Trophoblast cell (in vitro differentiated cells and primary cell): ENCODE measurements at regions not wholly inside any gene's neighbourhood (a gene's known extent, or its start where the extent isn't known, plus 50 kb on each side); places are given as distances from the start of the nearest gene placed in this dataset.
"Not testable (repeated sequence)": the region's sequence is repeated elsewhere in the genome, so short reads cannot be mapped to it uniquely, and the experiment has no call there.

Experiments
- DNase-seq, 2 donors: peaks; one replicate each; pipeline ENCODE4 v3.0.0-alpha.2; 2016
- H2AFZ ChIP-seq: 2 replicates; pipeline ENCODE4 v1.6.1; 2013; ENCODE audit warnings: low read length, moderate library complexity, mild to moderate bottlenecking; ENCODE audit not compliant: insufficient read depth, poor library complexity
- H2AK5ac ChIP-seq: 2 replicates; pipeline ENCODE4 v1.6.1; 2013; ENCODE audit warnings: mild to moderate bottlenecking, low read length
- H2BK120ac ChIP-seq: 2 replicates; pipeline ENCODE4 v1.6.1; 2013; ENCODE audit warnings: low read length, mild to moderate bottlenecking, moderate library complexity; ENCODE audit not compliant: insufficient read depth, poor library complexity
- H2BK12ac ChIP-seq: 2 replicates; pipeline ENCODE4 v1.6.1; 2013; ENCODE audit warnings: mild to moderate bottlenecking, low read length, moderate library complexity
- H2BK5ac ChIP-seq: 2 replicates; pipeline ENCODE4 v1.6.1; 2013; ENCODE audit warnings: low read length, low read depth, moderate library complexity, mild to moderate bottlenecking; ENCODE audit not compliant: poor library complexity
- H3K14ac ChIP-seq: 2 replicates; pipeline ENCODE4 v1.6.1; 2013; ENCODE audit warnings: mild to moderate bottlenecking, low read length
- H3K18ac ChIP-seq: 2 replicates; pipeline ENCODE4 v1.6.1; 2013; ENCODE audit warnings: mild to moderate bottlenecking, low read length
- H3K23ac ChIP-seq: 2 replicates; pipeline ENCODE4 v1.6.1; 2013; ENCODE audit warnings: low read length
- H3K27ac ChIP-seq: 2 replicates; pipeline ENCODE4 v1.5.1; 2013; ENCODE audit warnings: low read depth, mild to moderate bottlenecking, inconsistent platforms, low read length, moderate library complexity
- H3K27me3 ChIP-seq: 2 replicates; pipeline ENCODE4 v1.6.1; 2013; ENCODE audit warnings: inconsistent platforms, mild to moderate bottlenecking, low read length, moderate library complexity; ENCODE audit not compliant: insufficient read depth
- H3K36me3 ChIP-seq, 2 experiments: 1 replicate in 1 of 2; 2 replicates in 1 of 2; pipeline ENCODE4 v1.6.1; 2013; ENCODE audit warnings: low read length in 2 of 2, mild to moderate bottlenecking in 2 of 2, moderate library complexity in 1 of 2; ENCODE audit not compliant: insufficient read depth in 2 of 2, control insufficient read depth in 1 of 2
- H3K4ac ChIP-seq: 2 replicates; pipeline ENCODE4 v1.6.1; 2013; ENCODE audit warnings: low read depth, mild to moderate bottlenecking, low read length, moderate library complexity
- H3K4me1 ChIP-seq, 2 experiments: 1 replicate in 1 of 2; 2 replicates in 1 of 2; pipeline ENCODE4 v1.6.1; 2013; ENCODE audit warnings: low read length in 2 of 2, mild to moderate bottlenecking in 2 of 2, moderate library complexity in 1 of 2; ENCODE audit not compliant: insufficient read depth in 2 of 2, control insufficient read depth in 1 of 2
- H3K4me2 ChIP-seq: 2 replicates; pipeline ENCODE4 v1.6.1; 2013; ENCODE audit warnings: inconsistent platforms, mild to moderate bottlenecking, low read length, moderate library complexity
- H3K4me3 ChIP-seq: 2 replicates; pipeline ENCODE4 v1.5.1; 2013; ENCODE audit warnings: mild to moderate bottlenecking, low read depth, low read length, inconsistent platforms
- H3K79me1 ChIP-seq: one replicate; pipeline ENCODE4 v1.6.1; 2013; ENCODE audit warnings: low read length
- H3K79me2 ChIP-seq: 2 replicates; pipeline ENCODE4 v1.6.1; 2013; ENCODE audit warnings: low read length, mild to moderate bottlenecking; ENCODE audit not compliant: control insufficient read depth, insufficient read depth, poor library complexity
- H3K9ac ChIP-seq: 2 replicates; pipeline ENCODE4 v1.6.1; 2013; ENCODE audit warnings: mild to moderate bottlenecking, low read length
- H3K9me3 ChIP-seq: 2 replicates; pipeline ENCODE4 v1.6.1; 2013; ENCODE audit warnings: low read depth, mild to moderate bottlenecking, control low read depth, inconsistent platforms, low read length; ENCODE audit not compliant: insufficient read depth
- H4K12ac ChIP-seq: 2 replicates; pipeline ENCODE4 v1.6.1; 2013; ENCODE audit warnings: low read depth, mild to moderate bottlenecking, low read length, moderate library complexity
- H4K8ac ChIP-seq: 2 replicates; pipeline ENCODE4 v1.6.1; 2013; ENCODE audit warnings: low read depth, mild to moderate bottlenecking, low read length, moderate library complexity
- H4K91ac ChIP-seq: one replicate; pipeline ENCODE4 v1.6.1; 2013; ENCODE audit warnings: low read depth, mild to moderate bottlenecking, low read length, moderate library complexity
- WGBS: extraction: QIAGEN DNeasy Blood & Tissue Kit; methylation state at CpG from one replicate; pipeline ENCODE4 v1.1.7; 2013; ENCODE audit warnings: missing lambda C conversion rate; ENCODE audit not compliant: insufficient read length, insufficient coverage; ENCODE audit errors: extremely low coverage; 5-methylcytosine and 5-hydroxymethylcytosine counted together

DNA sequence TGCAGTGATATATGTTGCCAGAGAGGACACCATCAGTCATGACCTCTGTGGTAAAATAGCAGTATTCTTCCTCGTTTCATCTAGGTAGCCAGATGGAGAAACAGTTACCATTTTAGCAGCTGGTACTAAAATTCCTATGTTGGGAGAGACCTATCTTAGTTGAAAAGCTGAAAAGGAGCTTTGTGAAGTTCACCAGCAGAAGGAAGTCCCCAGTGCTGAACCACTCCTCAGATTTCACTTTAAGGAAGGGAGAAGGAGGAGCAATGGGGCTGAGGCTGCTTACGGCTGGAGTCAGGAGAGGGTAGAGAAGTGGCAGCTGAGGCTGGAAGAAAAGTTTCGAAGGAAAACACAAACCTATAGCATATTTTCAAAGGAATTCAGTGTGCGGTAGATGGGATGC lies 103.7 kb downstream of the ATXN3L start:
- H3K27me3 ChIP-seq: no peaks in the 10 kb centered on the region
- H2BK5ac ChIP-seq: no peak overlapping the region
- DNase-seq: no peak
- H4K12ac ChIP-seq: no peak overlapping the region
- no peaks in the 10 kb centered on the region for H3K79me1 ChIP-seq
- H3K36me3 ChIP-seq: no peaks in the 10 kb centered on the region
- no CpG with 5 or more reads among the region's 4 CpGs for whole genome bisulfite sequencing
- no peak overlapping the region for H3K4me3 ChIP-seq
- no peak overlapping the region for H2AK5ac ChIP-seq
- peaks cover 0 to 2% of the 10 kb centered on the region in 2 experiments for H3K4me1 ChIP-seq
- no peak overlapping the region for H3K9ac ChIP-seq
- no peaks in the 10 kb centered on the region for H3K9me3 ChIP-seq
- no peak overlapping the region for H3K27ac ChIP-seq
- H2BK120ac ChIP-seq: no peak overlapping the region
- H4K8ac ChIP-seq: no peak overlapping the region
- H3K23ac ChIP-seq: no peak overlapping the region
- H3K4me2 ChIP-seq: no peak overlapping the region
- no peak overlapping the region for H2AFZ ChIP-seq
- H2BK12ac ChIP-seq: no peak overlapping the region
- H4K91ac ChIP-seq: no peak overlapping the region
- no peak overlapping the region for H3K18ac ChIP-seq
- no peak overlapping the region for H3K14ac ChIP-seq
- H3K4ac ChIP-seq: no peak overlapping the region
- no peaks in the 10 kb centered on the region for H3K79me2 ChIP-seq

DNA sequence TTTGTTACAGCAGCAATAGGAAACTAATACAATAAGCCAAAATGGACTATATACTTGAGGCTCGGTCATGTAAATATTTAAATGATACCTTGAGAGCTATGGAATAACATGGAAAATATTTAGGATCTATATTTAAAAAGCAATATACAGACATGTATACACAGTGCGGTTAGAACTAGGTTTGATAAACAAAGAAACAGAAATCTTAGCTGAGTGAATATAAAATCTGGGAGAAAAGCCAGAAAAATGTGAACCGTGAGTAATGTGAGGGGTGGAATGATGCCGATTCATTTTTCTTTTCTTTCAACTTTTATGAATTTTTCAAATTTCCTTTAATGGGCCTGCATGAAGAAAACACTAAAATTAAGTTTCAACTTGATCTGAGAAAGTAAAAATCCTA lies 104.1 kb downstream of the ATXN3L start:
- Histone ChIP-seq H3K4me2 (no peak overlapping the region), H3K27me3 (no peaks in the 10 kb centered on the region), H3K27ac (no peak overlapping the region), H3K18ac (no peak overlapping the region), H2BK120ac (no peak overlapping the region), H4K12ac (no peak overlapping the region), H2BK5ac (no peak overlapping the region), H3K36me3 (no peaks in the 10 kb centered on the region), H4K8ac (no peak overlapping the region), H3K79me1 (no peaks in the 10 kb centered on the region), H2BK12ac (no peak overlapping the region), H3K23ac (no peak overlapping the region), H2AK5ac (no peak overlapping the region), H3K79me2 (no peaks in the 10 kb centered on the region), H3K4ac (no peak overlapping the region), H3K14ac (no peak overlapping the region), H3K9ac (no peak overlapping the region), H3K4me3 (no peak overlapping the region), H4K91ac (no peak overlapping the region), H2AFZ (no peak overlapping the region), H3K9me3 (no peaks in the 10 kb centered on the region), H3K4me1 (no peaks in the 10 kb centered on the region)
- WGBS: no CpG with 5 or more reads among the region's 4 CpGs
- DNase-seq: no peak

DNA sequence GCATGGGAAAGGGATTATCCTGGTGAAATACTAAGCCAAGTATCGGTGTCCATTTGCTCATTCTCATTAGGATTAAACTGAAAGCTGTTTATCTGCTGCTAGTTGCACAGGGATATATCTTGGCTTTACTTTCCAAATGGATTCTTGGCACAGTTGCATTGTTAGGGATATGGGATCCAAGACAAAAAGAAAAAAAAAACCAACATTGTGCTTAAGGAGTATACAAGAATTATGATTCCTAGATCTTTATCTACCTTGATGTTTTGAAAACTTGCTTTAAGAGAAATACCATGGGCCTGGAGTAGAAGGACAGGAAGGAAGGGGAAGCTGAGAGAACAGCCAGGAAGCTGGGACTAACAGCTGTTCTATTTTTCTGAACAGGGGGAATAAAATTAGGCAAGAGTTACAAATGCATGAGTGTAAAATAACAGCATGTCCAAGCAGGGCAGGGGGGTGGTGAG lies 107.6 kb downstream of the ATXN3L start:
- H2AK5ac ChIP-seq: no peak overlapping the region
- no peak overlapping the region for H3K18ac ChIP-seq
- H3K23ac ChIP-seq: no peak overlapping the region
- no peaks in the 10 kb centered on the region for H3K27me3 ChIP-seq
- no peak overlapping the region for H4K8ac ChIP-seq
- no CpG with 5 or more reads among the region's 1 CpG for WGBS
- H2BK5ac ChIP-seq: no peak overlapping the region
- H4K12ac ChIP-seq: no peak overlapping the region
- no peaks in the 10 kb centered on the region for H3K36me3 ChIP-seq
- H3K14ac ChIP-seq: no peak overlapping the region
- H3K4me3 ChIP-seq: no peak overlapping the region
- no peaks in the 10 kb centered on the region for H3K9me3 ChIP-seq
- no peaks in the 10 kb centered on the region for H3K79me1 ChIP-seq
- H2BK12ac ChIP-seq: no peak overlapping the region
- no peaks in the 10 kb centered on the region for H3K79me2 ChIP-seq
- DNase-seq: no peak
- H4K91ac ChIP-seq: no peak overlapping the region
- no peak overlapping the region for H3K27ac ChIP-seq
- no peak overlapping the region for H3K9ac ChIP-seq
- H3K4ac ChIP-seq: no peak overlapping the region
- no peak overlapping the region for H2AFZ ChIP-seq
- no peak overlapping the region for H2BK120ac ChIP-seq
- H3K4me2 ChIP-seq: no peak overlapping the region
- no peaks in the 10 kb centered on the region for H3K4me1 ChIP-seq

DNA sequence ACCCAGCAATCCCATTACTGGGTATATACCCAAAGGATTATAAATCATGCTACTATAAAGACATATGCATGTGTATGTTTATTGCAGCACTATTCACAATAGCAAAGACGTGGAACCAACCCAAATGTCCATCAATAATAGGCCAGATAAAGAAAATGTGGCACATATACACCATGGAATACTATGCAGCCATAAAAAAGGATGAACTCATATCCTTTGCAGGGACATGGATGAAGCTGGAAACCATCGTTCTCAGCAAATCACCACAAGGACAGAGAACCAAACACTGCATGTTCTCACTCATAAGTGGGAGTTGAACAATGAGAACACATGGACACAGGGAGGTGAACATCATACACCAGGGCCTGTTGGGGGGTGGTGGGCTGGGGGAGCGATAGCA lies 109.7 kb downstream of the ATXN3L start:
- H3K14ac ChIP-seq, H3K4me3 ChIP-seq, H3K79me1 ChIP-seq, H2BK5ac ChIP-seq, H3K9ac ChIP-seq, H4K8ac ChIP-seq, H3K9me3 ChIP-seq, DNase-seq, H2AFZ ChIP-seq, H2BK120ac ChIP-seq, H3K4ac ChIP-seq, H3K4me1 ChIP-seq, H3K79me2 ChIP-seq, H3K27ac ChIP-seq, H3K36me3 ChIP-seq, H2AK5ac ChIP-seq, H3K18ac ChIP-seq, H3K23ac ChIP-seq, H3K27me3 ChIP-seq, H4K91ac ChIP-seq, H4K12ac ChIP-seq, H2BK12ac ChIP-seq, H3K4me2 ChIP-seq: not testable (repeated sequence)
- WGBS: no CpG with 5 or more reads among the region's 3 CpGs
